Esophagus squamous epithelium (tissue), 5 donors: ENCODE measurements at regions not wholly inside any gene's neighbourhood (a gene's known extent, or its start where the extent isn't known, plus 50 kb on each side); places are given as distances from the start of the nearest gene placed in this dataset.

Source experiments
- DNase-seq: peaks from one replicate; lab custom pipeline; 2025; lab: John Stamatoyannopoulos, UW
- H3K27ac ChIP-seq, 4 donors: fragments of 200-600 bp; sonication (generic); one replicate each; pipeline ENCODE4 v1.5.1; 2016 to 2019; ENCODE audit warnings: mild to moderate bottlenecking in 1 of 4
- H3K27me3 ChIP-seq, 4 donors: fragments of 200-600 bp; sonication (generic); 1 replicate in 3 of 4; 2 replicates in 1 of 4; pipeline versions ENCODE4 v1.5.1 to v1.6.0; 2017 to 2021; ENCODE audit warnings: antibody characterized with exemption in 1 of 4
- H3K36me3 ChIP-seq, 3 donors: fragments of 200-600 bp; sonication (generic); one replicate each; pipeline ENCODE4 v1.5.1; 2016 to 2019
- H3K4me1 ChIP-seq, 3 donors: fragments of 200-600 bp; sonication (generic); one replicate each; pipeline ENCODE4 v1.5.1; 2017 to 2019
- H3K4me3 ChIP-seq, 4 donors: fragments of 200-600 bp; sonication (generic); 1 replicate in 3 of 4; 2 replicates in 1 of 4; pipeline ENCODE4 v1.5.1; 2016 to 2019; ENCODE audit warnings: mild to moderate bottlenecking in 2 of 4, moderate library complexity in 1 of 4
- H3K9me3 ChIP-seq, 3 donors: fragments of 200-600 bp; sonication (generic); one replicate each; pipeline ENCODE4 v1.5.1; 2016 to 2019
- CTCF ChIP-seq, 6 experiments: fragments of 450-650 bp in 4 of 6; fragments of 200-600 bp in 2 of 6; sonication (generic) in 2 of 6; IDR thresholded peaks; one replicate each; pipeline ENCODE4 v1.5.1; 2016 to 2019; ENCODE audit warnings: antibody characterized with exemption in 6 of 6, mild to moderate bottlenecking in 4 of 6, moderate library complexity in 4 of 6
- POLR2A ChIP-seq, 4 donors: fragments of 450-650 bp; IDR thresholded peaks; one replicate each; pipeline ENCODE4 v1.6.1; 2017; ENCODE audit warnings: antibody characterized with exemption in 4 of 4, mild to moderate bottlenecking in 4 of 4, moderate library complexity in 3 of 4
- WGBS, 2 donors: methylation state at CpG; one replicate each; pipeline ENCODE4 v1.1.5; 2018; 5-methylcytosine and 5-hydroxymethylcytosine counted together
- intact Hi-C: fragments of 100-400 bp; cut with DNase I; formaldehyde crosslinking; loops from one replicate; pipeline ENCODE4 v1.15.0; 2022
- donor health status: DM: yes; HTN: yes; CAD: no.

DNA sequence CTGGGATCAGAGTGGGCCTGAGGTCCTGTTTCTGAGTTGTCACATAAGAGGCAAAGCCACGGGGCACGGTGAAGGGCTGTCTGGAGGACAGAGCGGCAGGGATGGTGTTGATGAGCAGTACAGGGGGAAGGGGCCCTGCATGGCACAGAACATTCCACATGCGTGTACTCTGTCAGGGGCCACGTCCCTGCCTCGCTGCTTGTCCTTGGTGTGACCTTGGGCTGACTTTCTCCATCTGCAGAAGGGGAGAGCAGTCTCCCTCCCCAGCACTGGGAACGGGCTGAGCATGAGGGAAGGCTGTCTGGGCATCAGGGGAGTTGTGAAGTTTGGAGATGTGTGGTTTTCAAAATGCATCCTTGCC is 71.5 kb upstream of the GSE1 start:
- 65% methylated on average over 5 of the region's 7 CpGs; no CpG with 5 or more reads in 1 of the 2 donors for WGBS, 2 donors
- peaks cover 0 to 19% (median 3%) of the 10 kb centered on the region in 3 donors for H3K4me1 ChIP-seq
- peaks cover 0 to 11% (median 8%) of the 10 kb centered on the region in 3 donors for H3K9me3 ChIP-seq
- H3K27ac ChIP-seq: no peak overlapping the region
- H3K4me3 ChIP-seq: no peak overlapping the region
- TF ChIP-seq POLR2A (IDR thresholded peaks at IDR 0.05) (no peak), CTCF (IDR thresholded peaks at IDR 0.05) (no peak)
- no peaks in the 10 kb centered on the region for H3K27me3 ChIP-seq
- DNase-seq: no peak
- intact Hi-C loops: no loop called here
- H3K36me3 ChIP-seq: no peaks in the 10 kb centered on the region

- H3K27ac ChIP-seq: no peak overlapping the region
- no peak for DNase-seq
These were observed 70.9 kb upstream of the GSE1 start for GRCh38 chr16:85541980-85542900.

GRCh38 chr16:85543536-85543935 is 69.6 kb upstream of the GSE1 start:
- peaks cover 0 to 11% (median 8%) of the 10 kb centered on the region in 3 donors for H3K9me3 ChIP-seq
- peaks cover 0 to 16% (median 3%) of the 10 kb centered on the region in 3 donors for H3K4me1 ChIP-seq
- H3K4me3 ChIP-seq: no peak overlapping the region
- intact Hi-C loops: no loop called here
- WGBS, 2 donors: 85 to 100% methylated on average over 2 to 4 of the region's 4 CpGs
- H3K36me3 ChIP-seq: no peaks in the 10 kb centered on the region
- no peak for DNase-seq
- H3K27me3 ChIP-seq: no peaks in the 10 kb centered on the region
- TF ChIP-seq CTCF (IDR thresholded peaks at IDR 0.05) (no peak), POLR2A (IDR thresholded peaks at IDR 0.05) (no peak)
- no peak overlapping the region for H3K27ac ChIP-seq

More at GRCh38 chr16:85541980-85542900, 70.9 kb upstream of the GSE1 start:
- Histone ChIP-seq H3K9me3 (peaks cover 0 to 11% (median 8%) of the 10 kb centered on the region in 3 donors), H3K36me3 (no peaks in the 10 kb centered on the region), H3K4me3 (no peak overlapping the region), H3K27me3 (no peaks in the 10 kb centered on the region), H3K4me1 (peaks cover 0 to 16% (median 3%) of the 10 kb centered on the region in 3 donors)
- TF ChIP-seq POLR2A (IDR thresholded peaks at IDR 0.05) (no peak), CTCF (IDR thresholded peaks at IDR 0.05) (no peak)
- intact Hi-C loops: no loop called here
- WGBS, 2 donors: 57 to 67% methylated on average over 5 to 10 of the region's 20 CpGs

- H3K4me3 ChIP-seq: no peak overlapping the region
- intact Hi-C loops: no loop called here
- H3K4me1 ChIP-seq: peaks cover 0 to 16% (median 3%) of the 10 kb centered on the region in 3 donors
- no peaks in the 10 kb centered on the region for H3K36me3 ChIP-seq
- 82 to 84% methylated on average over 11 to 16 of the region's 16 CpGs for WGBS, 2 donors
- no peak for DNase-seq
- no peaks in the 10 kb centered on the region for H3K27me3 ChIP-seq
- no peak overlapping the region for H3K27ac ChIP-seq
- peaks cover 0 to 11% (median 8%) of the 10 kb centered on the region in 3 donors for H3K9me3 ChIP-seq
- TF ChIP-seq POLR2A (IDR thresholded peaks at IDR 0.05) (no peak), CTCF (IDR thresholded peaks at IDR 0.05) (no peak)
These were observed 69.1 kb upstream of the GSE1 start for GRCh38 chr16:85544016-85544415.

- WGBS, 2 donors: 89 to 96% methylated on average over 13 of the region's 16 CpGs
- Histone ChIP-seq H3K9me3 (peaks cover 0 to 6% (median 5%) of the 10 kb centered on the region in 3 donors), H3K4me3 (no peak overlapping the region), H3K36me3 (no peaks in the 10 kb centered on the region), H3K27ac (no peak overlapping the region), H3K4me1 (peaks cover 0 to 16% (median 3%) of the 10 kb centered on the region in 3 donors), H3K27me3 (no peaks in the 10 kb centered on the region)
- intact Hi-C loops: no loop called here
- TF ChIP-seq CTCF (IDR thresholded peaks at IDR 0.05) (no peak), POLR2A (IDR thresholded peaks at IDR 0.05) (no peak)
- no peak for DNase-seq
These were observed 68.5 kb upstream of the GSE1 start for GRCh38 chr16:85544668-85545067.
